ENCODE measurements at regions not wholly inside any gene's neighbourhood (a gene's known extent, or its start where the extent isn't known, plus 50 kb on each side); places are given as distances from the start of the nearest gene placed in this dataset.

DNA sequence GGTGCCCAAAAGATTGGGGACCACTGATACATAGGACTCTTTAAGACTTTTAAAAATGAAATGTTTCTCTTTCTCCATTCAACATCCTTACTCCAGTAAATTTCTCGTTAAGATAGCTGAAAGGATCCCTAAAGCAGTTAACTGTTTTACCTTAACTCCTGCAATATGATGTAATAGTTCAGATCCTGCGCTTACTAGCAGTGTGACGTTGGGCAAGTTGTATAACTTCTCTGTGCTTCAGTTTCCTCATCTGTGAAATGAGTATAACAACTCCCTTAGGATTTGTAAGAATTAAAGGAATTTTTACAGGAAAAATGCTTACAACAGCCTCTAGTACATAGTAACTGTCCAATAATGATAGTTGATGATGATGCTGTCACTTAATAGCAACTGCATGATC is 158.9 kb downstream of the TANC2 start:
- TF ChIP-seq, protein P1, sequence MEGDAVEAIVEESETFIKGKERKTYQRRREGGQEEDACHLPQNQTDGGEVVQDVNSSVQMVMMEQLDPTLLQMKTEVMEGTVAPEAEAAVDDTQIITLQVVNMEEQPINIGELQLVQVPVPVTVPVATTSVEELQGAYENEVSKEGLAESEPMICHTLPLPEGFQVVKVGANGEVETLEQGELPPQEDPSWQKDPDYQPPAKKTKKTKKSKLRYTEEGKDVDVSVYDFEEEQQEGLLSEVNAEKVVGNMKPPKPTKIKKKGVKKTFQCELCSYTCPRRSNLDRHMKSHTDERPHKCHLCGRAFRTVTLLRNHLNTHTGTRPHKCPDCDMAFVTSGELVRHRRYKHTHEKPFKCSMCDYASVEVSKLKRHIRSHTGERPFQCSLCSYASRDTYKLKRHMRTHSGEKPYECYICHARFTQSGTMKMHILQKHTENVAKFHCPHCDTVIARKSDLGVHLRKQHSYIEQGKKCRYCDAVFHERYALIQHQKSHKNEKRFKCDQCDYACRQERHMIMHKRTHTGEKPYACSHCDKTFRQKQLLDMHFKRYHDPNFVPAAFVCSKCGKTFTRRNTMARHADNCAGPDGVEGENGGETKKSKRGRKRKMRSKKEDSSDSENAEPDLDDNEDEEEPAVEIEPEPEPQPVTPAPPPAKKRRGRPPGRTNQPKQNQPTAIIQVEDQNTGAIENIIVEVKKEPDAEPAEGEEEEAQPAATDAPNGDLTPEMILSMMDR (IDR thresholded peaks at IDR 0.05) = no peak

DNA sequence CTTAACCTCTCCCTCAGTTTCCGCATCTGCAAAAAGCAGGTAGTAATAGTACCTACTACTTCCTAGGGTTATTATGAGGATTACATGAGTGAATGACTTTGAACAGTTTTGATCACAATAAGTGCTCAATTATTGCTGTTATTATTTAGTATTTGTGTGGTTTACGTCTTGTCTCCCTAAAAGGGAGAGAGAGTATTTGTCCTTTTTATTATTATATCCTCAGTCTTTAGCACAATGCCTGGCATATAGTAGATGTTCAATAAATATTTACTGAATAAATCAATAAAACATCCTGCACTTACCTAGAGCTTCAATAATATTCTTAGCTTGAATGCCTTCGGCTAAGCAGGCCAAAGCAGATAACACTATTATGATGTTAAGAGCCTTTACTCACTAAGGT is 160.0 kb downstream of the TANC2 start:
- FAIRE-seq (no peak), DNase-seq (no peak), ATAC-seq (no peak)
- Histone ChIP-seq H3K4me1 (no peaks in the 10 kb centered on the region), H3K9me3 (no peaks in the 10 kb centered on the region), H3K36me3 (no peaks in the 10 kb centered on the region), H3K27me3 (no peaks in the 10 kb centered on the region), H3K27ac (no peak overlapping the region), H3K4me3 (no peak overlapping the region)
- intact Hi-C loops (cut with DNase I) = no loop called here
- TF ChIP-seq, protein P1 (IDR thresholded peaks at IDR 0.05) = no peak
- 71 to 75% methylated on average over 3 of the region's 3 CpGs for WGBS, 2 donors

More for the DNA sequence above, 158.9 kb downstream of the TANC2 start:
- FAIRE-seq (no peak), DNase-seq (no peak), ATAC-seq (no peak)
- Histone ChIP-seq H3K27me3 (no peaks in the 10 kb centered on the region), H3K27ac (no peak overlapping the region), H3K9me3 (no peaks in the 10 kb centered on the region), H3K4me3 (no peak overlapping the region), H3K36me3 (no peaks in the 10 kb centered on the region), H3K4me1 (no peaks in the 10 kb centered on the region)
- 87 to 89% methylated on average over 3 of the region's 3 CpGs for WGBS, 2 donors
- intact Hi-C loops (cut with DNase I) = no loop called here

DNA sequence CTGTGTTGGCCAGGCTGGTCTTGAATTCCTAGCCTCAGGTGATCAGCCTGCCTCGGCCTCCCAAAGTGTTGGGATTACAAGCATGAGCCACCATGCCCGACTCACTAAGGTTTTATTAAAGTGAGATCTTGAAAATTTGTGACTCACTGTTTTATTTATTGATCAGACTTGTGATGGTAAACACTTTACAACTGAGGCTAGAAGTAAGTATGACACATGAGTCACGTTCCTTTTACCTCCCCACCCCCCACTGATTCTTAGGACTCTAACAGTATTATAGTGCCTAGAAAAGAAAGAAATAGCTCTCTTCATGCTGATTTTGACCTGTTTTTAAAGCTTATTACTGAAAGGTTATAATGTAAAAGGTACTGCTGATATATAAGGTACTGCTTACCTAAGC is 160.6 kb downstream of the TANC2 start:
- H3K27me3 ChIP-seq = no peaks in the 10 kb centered on the region
- H3K27ac ChIP-seq = no peak overlapping the region
- intact Hi-C loops (cut with DNase I) = no loop called here
- no peak for ATAC-seq
- no peak for DNase-seq
- no peaks in the 10 kb centered on the region for H3K4me1 ChIP-seq
- H3K36me3 ChIP-seq = no peaks in the 10 kb centered on the region
- TF ChIP-seq, protein P1 (IDR thresholded peaks at IDR 0.05) = no peak
- no peak for FAIRE-seq
- no peak overlapping the region for H3K4me3 ChIP-seq
- no peaks in the 10 kb centered on the region for H3K9me3 ChIP-seq
- WGBS, 2 donors = 64 to 82% methylated on average over 3 of the region's 3 CpGs

DNA sequence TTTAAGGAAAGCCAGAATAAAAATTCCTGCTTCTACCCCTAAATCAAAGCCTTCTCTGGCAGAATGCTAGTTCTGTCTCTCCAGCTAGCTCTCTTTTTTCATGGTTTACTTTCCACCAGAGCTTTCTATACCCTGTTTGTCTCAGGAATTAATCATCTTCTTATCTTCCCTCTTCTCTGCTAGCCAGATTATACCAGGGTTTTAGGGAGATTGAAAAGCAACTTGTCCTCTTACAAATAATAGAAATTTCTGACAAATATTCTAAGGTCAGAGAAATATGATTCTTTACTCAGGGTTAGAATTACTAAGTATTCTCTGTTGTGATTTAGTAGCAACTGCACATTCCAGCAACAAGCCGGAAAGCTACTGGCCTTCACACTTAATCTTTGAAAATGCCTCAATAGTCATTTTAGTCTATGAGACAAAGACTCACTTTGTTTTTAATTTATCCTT is 166.4 kb downstream of the TANC2 start:
- peak in 2 of 4 donors; percentile 18 to 37 for ATAC-seq
- H3K4me1 ChIP-seq = no peaks in the 10 kb centered on the region

DNA sequence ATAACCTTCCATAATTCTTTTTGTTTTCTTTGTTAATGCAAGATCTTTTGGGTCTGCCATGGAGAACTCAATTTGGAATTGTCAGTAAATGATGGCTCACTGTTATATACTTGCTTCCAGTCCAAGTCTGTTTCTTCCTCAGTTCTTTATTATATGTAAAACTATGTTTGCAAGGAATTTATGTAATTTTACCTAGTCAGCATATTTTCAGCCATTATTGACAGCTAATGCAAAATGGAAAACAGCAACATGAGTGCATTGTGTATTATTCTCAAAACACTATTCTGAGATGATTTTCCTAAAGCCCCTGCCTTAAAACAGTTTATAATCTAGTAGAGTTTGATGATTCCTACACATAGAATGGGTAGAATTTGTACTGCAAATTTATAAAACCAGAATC is 167.5 kb downstream of the TANC2 start:
- H3K4me3 ChIP-seq = no peak overlapping the region
- DNase-seq (no peak), FAIRE-seq (no peak), ATAC-seq (no peak)
- H3K9me3 ChIP-seq = no peaks in the 10 kb centered on the region
- no peaks in the 10 kb centered on the region for H3K36me3 ChIP-seq
- H3K27me3 ChIP-seq = no peaks in the 10 kb centered on the region
- intact Hi-C loops (cut with DNase I) = no loop called here
- H3K4me1 ChIP-seq = no peaks in the 10 kb centered on the region
- TF ChIP-seq, protein P1 (IDR thresholded peaks at IDR 0.05) = no peak
- H3K27ac ChIP-seq = no peak overlapping the region

More for the DNA sequence above, 166.4 kb downstream of the TANC2 start:
- DNase-seq (no peak), FAIRE-seq (no peak)
- Histone ChIP-seq H3K4me3 (no peak overlapping the region), H3K27ac (peak overlapping the region in 1 of 4 donors; percentile 29), H3K9me3 (no peaks in the 10 kb centered on the region), H3K27me3 (no peaks in the 10 kb centered on the region), H3K36me3 (no peaks in the 10 kb centered on the region)
- TF ChIP-seq, protein P1 (IDR thresholded peaks at IDR 0.05) = no peak
- intact Hi-C loops (cut with DNase I) = no loop called here
- 58 to 67% methylated on average over 1 of the region's 1 CpG for whole genome bisulfite sequencing, 2 donors
